Nephron (organoid): ENCODE measurements at regions not wholly inside any gene's neighbourhood (a gene's known extent, or its start where the extent isn't known, plus 50 kb on each side); places are given as distances from the start of the nearest gene placed in this dataset.

ENCODE experiments used
- H3K27ac Mint-ChIP-seq, 3 experiments: 2 replicates each; pipeline ENCODE4 v1.8.0; 2020; ENCODE audit warnings: mixed read lengths in 3 of 3, mild to moderate bottlenecking in 2 of 3, moderate library complexity in 1 of 3
- H3K27me3 Mint-ChIP-seq: 2 replicates; pipeline ENCODE4 v1.8.0; 2021; ENCODE audit warnings: low read depth, mild to moderate bottlenecking, moderate library complexity, mixed read lengths
- H3K36me3 Mint-ChIP-seq: 2 replicates; pipeline ENCODE4 v1.8.0; 2020; ENCODE audit warnings: low read depth, mixed read lengths
- H3K4me1 Mint-ChIP-seq: 2 replicates; pipeline ENCODE4 v1.8.0; 2020; ENCODE audit warnings: mixed read lengths
- H3K4me3 Mint-ChIP-seq, 3 experiments: 2 replicates each; pipeline ENCODE4 v1.8.0; 2020; ENCODE audit warnings: mild to moderate bottlenecking in 3 of 3, mixed read lengths in 3 of 3, moderate library complexity in 2 of 3
- H3K9me3 Mint-ChIP-seq: 2 replicates; pipeline ENCODE4 v1.8.0; 2020; ENCODE audit warnings: mixed read lengths
- TF ChIP-seq, protein P1 (sequence below), 3 experiments: fragments of 200-600 bp; sonication (generic); IDR thresholded peaks; one replicate each; pipeline ENCODE4 v1.5.0; 2021; ENCODE audit warnings: antibody characterized with exemption in 3 of 3; ENCODE audit not compliant: unreplicated experiment in 3 of 3

DNA sequence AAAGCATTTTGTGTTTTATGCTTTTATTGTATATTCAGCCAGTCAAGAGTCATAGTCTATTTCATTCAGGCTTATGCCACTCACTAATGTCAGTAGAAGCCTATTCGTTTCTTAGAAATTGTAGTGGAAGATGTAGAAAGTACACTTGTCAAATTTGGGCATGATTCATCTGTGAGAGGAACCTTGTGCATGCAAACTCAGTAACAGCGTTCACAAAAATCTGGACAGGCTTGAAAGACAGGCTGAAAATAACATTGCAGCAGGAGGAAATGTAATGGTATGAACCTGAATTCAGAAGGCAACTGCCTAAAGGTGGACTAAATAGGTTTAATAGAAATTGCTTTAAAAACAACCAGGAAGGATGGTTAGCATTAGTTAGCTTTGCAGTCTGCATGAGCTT, 213.5 kb downstream of the CMPK2 start:
- Mint-ChIP-seq H3K36me3 (no peaks in the 10 kb centered on the region), H3K4me3 (no peak overlapping the region), H3K27ac (no peak overlapping the region), H3K27me3 (peaks cover 4% of the 10 kb centered on the region), H3K9me3 (no peaks in the 10 kb centered on the region), H3K4me1 (peaks cover 35% of the 10 kb centered on the region)
- TF ChIP-seq, protein P1, sequence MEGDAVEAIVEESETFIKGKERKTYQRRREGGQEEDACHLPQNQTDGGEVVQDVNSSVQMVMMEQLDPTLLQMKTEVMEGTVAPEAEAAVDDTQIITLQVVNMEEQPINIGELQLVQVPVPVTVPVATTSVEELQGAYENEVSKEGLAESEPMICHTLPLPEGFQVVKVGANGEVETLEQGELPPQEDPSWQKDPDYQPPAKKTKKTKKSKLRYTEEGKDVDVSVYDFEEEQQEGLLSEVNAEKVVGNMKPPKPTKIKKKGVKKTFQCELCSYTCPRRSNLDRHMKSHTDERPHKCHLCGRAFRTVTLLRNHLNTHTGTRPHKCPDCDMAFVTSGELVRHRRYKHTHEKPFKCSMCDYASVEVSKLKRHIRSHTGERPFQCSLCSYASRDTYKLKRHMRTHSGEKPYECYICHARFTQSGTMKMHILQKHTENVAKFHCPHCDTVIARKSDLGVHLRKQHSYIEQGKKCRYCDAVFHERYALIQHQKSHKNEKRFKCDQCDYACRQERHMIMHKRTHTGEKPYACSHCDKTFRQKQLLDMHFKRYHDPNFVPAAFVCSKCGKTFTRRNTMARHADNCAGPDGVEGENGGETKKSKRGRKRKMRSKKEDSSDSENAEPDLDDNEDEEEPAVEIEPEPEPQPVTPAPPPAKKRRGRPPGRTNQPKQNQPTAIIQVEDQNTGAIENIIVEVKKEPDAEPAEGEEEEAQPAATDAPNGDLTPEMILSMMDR (IDR thresholded peaks at IDR 0.05; ENCODE audit: unreplicated experiment in 3 of 3), result no peak

DNA sequence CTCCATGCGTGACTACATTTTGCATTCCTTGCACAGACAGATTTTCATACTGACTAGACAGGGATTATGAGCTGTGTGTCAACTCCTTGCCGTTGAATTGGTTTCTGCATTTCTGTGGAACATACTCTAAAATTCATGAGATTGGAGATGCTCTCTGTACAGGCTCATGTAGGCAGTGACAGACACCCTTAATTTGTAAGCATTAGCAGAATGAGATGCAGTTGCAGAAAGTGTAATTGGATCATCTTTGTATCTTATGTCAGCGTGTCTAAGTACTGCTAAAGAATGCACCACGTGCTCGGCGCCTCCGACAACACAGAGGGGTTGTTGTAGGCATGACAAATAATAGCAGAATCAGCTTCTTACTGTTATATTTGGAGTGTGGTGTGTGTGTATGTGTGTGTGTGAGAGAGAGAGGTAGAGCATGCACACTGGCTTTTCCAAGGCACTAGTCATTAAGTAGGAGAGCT, 212.4 kb downstream of the CMPK2 start:
- no peaks in the 10 kb centered on the region for H3K9me3 Mint-ChIP-seq
- H3K4me3 Mint-ChIP-seq, result peak overlapping the region in 1 of 3 experiments; percentile 17
- H3K27ac Mint-ChIP-seq, result peak overlapping the region in 2 of 3 experiments; percentile 77 to 82
- TF ChIP-seq, protein P1 (IDR thresholded peaks at IDR 0.05; ENCODE audit: unreplicated experiment in 3 of 3), result no peak
- H3K27me3 Mint-ChIP-seq, result peaks cover 4% of the 10 kb centered on the region
- peaks cover 27% of the 10 kb centered on the region for H3K4me1 Mint-ChIP-seq
- H3K36me3 Mint-ChIP-seq, result no peaks in the 10 kb centered on the region

DNA sequence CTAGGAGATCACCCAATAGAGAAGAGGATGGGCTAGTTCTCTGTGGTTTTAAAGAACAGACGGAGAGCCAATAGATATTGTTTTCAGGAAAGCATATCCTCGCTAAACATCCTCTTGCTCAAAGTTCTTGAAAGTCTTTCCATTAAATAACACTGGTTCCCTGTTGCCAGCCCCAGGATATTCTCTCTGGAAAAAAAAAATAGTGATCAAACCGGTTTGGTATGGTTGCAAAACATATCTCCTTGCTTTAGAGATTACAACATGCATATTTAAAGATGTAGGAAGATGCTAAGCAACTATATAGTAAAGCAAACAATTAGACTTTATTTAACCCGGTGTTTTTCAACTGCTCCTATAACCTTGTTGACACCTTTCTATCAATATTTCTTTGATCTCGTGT, 211.4 kb downstream of the CMPK2 start:
- Mint-ChIP-seq H3K27ac (no peak overlapping the region), H3K4me3 (no peak overlapping the region)

DNA sequence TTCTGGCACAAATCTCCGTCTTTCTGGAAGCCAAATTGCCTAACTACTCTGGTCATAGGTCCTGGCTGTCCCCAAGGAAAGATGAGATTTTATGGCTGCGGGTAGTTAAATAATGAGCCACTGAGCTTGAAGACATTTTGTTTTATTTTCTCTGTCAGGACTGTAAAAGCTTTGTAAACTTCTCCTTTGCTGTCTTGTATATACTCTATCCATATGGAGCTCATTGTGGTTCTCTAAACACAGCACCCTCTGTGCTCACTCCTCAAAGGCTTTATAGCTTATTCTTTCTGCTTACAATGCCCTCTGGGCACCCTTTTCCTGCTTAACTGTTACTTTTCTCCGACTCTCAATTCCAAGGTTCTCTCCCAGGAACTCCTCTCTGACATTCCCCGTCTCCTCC, 209.1 kb downstream of the CMPK2 start:
- no peak overlapping the region for H3K4me3 Mint-ChIP-seq
- peaks cover 4% of the 10 kb centered on the region for H3K27me3 Mint-ChIP-seq
- H3K4me1 Mint-ChIP-seq, result peaks cover 25% of the 10 kb centered on the region
- TF ChIP-seq, protein P1 (IDR thresholded peaks at IDR 0.05; ENCODE audit: unreplicated experiment in 3 of 3), result no peak
- no peaks in the 10 kb centered on the region for H3K36me3 Mint-ChIP-seq
- H3K9me3 Mint-ChIP-seq, result no peaks in the 10 kb centered on the region
- H3K27ac Mint-ChIP-seq, result no peak overlapping the region

More for the DNA sequence above, 211.4 kb downstream of the CMPK2 start:
- H3K9me3 Mint-ChIP-seq, result no peaks in the 10 kb centered on the region
- peaks cover 4% of the 10 kb centered on the region for H3K27me3 Mint-ChIP-seq
- no peaks in the 10 kb centered on the region for H3K36me3 Mint-ChIP-seq
- peaks cover 25% of the 10 kb centered on the region for H3K4me1 Mint-ChIP-seq
- TF ChIP-seq, protein P1 (IDR thresholded peaks at IDR 0.05; ENCODE audit: unreplicated experiment in 3 of 3), result no peak

DNA sequence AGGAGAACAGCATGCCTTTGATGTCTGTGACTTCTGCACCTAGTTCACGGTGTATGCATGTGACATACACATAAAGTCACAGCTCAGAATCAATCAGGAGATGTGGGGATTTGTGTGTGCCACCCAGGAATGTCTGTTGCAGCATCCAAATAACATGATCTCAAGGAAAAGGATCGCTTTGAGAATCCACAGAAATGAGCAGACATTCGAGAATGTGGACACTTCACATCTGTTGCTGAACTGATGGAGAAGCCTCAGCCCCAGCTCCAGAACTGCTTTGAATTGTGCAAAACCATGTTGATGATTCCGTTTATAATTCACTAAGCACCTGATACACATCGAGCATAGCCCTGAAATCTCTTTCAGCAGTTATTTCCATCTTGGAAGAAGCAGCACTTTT, 208.6 kb downstream of the CMPK2 start:
- H3K9me3 Mint-ChIP-seq, result no peaks in the 10 kb centered on the region
- TF ChIP-seq, protein P1 (IDR thresholded peaks at IDR 0.05; ENCODE audit: unreplicated experiment in 3 of 3), result no peak
- no peak overlapping the region for H3K27ac Mint-ChIP-seq
- H3K36me3 Mint-ChIP-seq, result no peaks in the 10 kb centered on the region
- peaks cover 20% of the 10 kb centered on the region for H3K4me1 Mint-ChIP-seq
- H3K27me3 Mint-ChIP-seq, result peaks cover 4% of the 10 kb centered on the region
- no peak overlapping the region for H3K4me3 Mint-ChIP-seq

DNA sequence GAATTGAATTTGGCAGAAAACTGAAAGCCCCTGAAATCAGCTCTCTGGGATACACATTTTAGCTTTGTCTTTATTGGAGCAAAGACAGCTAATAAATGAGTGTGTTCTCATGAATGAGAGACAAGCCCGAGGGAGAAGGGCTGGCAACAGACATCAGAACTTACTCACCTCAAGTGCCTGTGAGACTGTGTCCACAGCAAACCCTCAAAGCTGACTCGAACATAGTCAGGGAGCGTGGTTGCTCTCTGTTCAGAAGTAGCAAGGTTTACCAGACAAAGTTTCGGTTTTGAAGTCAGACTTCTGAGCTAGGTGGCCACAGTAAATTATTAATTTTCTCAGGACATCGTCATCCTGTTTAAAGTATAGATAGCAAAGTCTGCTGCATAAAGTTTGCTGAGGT, 207.9 kb downstream of the CMPK2 start:
- Mint-ChIP-seq H3K4me1 (peaks cover 14% of the 10 kb centered on the region), H3K27me3 (peaks cover 4% of the 10 kb centered on the region), H3K36me3 (no peaks in the 10 kb centered on the region), H3K4me3 (no peak overlapping the region), H3K9me3 (no peaks in the 10 kb centered on the region), H3K27ac (no peak overlapping the region)
- TF ChIP-seq, protein P1 (IDR thresholded peaks at IDR 0.05; ENCODE audit: unreplicated experiment in 3 of 3), result no peak
